ENCODE measurements at regions not wholly inside any gene's neighbourhood (a gene's known extent, or its start where the extent isn't known, plus 50 kb on each side); places are given as distances from the start of the nearest gene placed in this dataset.

- no peak for TF ChIP-seq CTCF (IDR thresholded peaks at IDR 0.05)
- TF ChIP-seq POLR2A (IDR thresholded peaks at IDR 0.05), result no peak
- TF ChIP-seq POLR2AphosphoS5 (IDR thresholded peaks at IDR 0.05), result no peak
- no peak for TF ChIP-seq EP300 (IDR thresholded peaks at IDR 0.05)
Observed at GRCh38 chr18:34023471-34023870, 201.2 kb downstream of the NOL4 start.

All from gastroesophageal sphincter (tissue), 3 donors.